Effector memory CD8-positive, alpha-beta T cell (primary cell): ENCODE measurements at regions not wholly inside any gene's neighbourhood (a gene's known extent, or its start where the extent isn't known, plus 50 kb on each side); places are given as distances from the start of the nearest gene placed in this dataset.
"Not testable (repeated sequence)": the region's sequence is repeated elsewhere in the genome, so short reads cannot be mapped to it uniquely, and the experiment has no call there.

Source experiments
- ATAC-seq: fragments of 150-1000 bp; cut with Tn5 transposase; replicated peaks from 2 replicates; pipeline ENCODE4 v1.10.0; 2021; ENCODE audit warnings: mild to moderate bottlenecking, moderate library complexity
- DNase-seq, 3 experiments: peaks; one replicate each; pipeline ENCODE4 v3.0.0; 2021
- H3K27ac Mint-ChIP-seq, 2 donors: one replicate each; pipeline ENCODE4 v1.8.0; 2022; ENCODE audit warnings: mild to moderate bottlenecking in 2 of 2, mixed read lengths in 2 of 2, moderate library complexity in 2 of 2
- H3K27me3 Mint-ChIP-seq, 2 donors: one replicate each; pipeline ENCODE4 v1.8.0; 2022; ENCODE audit warnings: mixed read lengths in 2 of 2
- H3K36me3 Mint-ChIP-seq: one replicate; pipeline ENCODE4 v1.8.0; 2022; ENCODE audit warnings: mild to moderate bottlenecking, moderate library complexity, mixed read lengths; ENCODE audit not compliant: insufficient read depth
- H3K4me1 Mint-ChIP-seq, 2 donors: one replicate each; pipeline ENCODE4 v1.8.0; 2022; ENCODE audit warnings: low read depth in 2 of 2, mixed read lengths in 2 of 2
- H3K4me3 Mint-ChIP-seq, 2 donors: one replicate each; pipeline ENCODE4 v1.8.0; 2022; ENCODE audit warnings: mild to moderate bottlenecking in 2 of 2, mixed read lengths in 2 of 2, moderate library complexity in 2 of 2
- H3K9me3 Mint-ChIP-seq, 2 donors: one replicate each; pipeline ENCODE4 v1.8.0; 2022; ENCODE audit warnings: mixed read lengths in 2 of 2

DNA sequence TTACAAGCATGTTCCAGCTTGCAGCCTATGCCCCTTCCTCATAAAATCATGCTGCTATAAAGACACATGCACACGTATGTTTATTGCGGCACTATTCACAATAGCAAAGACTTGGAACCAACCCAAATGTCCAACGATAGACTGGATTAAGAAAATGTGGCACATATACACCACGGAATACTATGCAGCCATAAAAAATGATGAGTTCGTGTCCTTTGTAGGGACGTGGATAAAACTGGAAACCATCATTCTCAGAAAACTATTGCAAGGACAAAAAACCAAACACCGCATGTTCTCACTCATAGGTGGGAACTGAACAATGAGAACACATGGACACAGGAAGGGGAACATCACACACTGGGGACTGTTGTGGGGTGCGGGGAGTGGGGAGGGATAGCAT, 75.3 kb upstream of the ZNF746 start:
- peaks cover 9 to 13% of the 10 kb centered on the region in 2 donors for H3K9me3 Mint-ChIP-seq
- not testable (repeated sequence) for H3K36me3 Mint-ChIP-seq

DNA sequence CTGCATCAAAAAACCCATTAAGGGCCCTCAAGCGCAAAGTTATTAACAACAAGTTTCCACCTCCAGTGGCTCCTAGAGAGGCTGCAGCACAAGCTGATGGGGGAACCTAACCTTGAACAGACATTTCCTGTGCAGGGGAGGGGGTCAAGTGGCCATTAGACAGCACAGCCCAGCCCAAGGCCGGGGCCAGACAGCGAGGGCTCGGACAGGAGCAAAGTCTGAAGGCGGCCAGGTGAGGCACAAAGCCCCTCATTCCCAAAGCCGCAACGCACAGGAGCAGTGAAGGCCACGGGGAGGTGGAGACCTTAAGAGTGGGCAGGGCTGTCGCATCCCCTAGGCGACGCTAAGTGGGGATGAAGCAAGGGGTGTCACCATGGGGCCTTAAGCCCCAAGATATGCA, 73.2 kb upstream of the ZNF746 start:
- no peak overlapping the region for H3K4me3 Mint-ChIP-seq
- H3K36me3 Mint-ChIP-seq = peaks cover 2% of the 10 kb centered on the region
- peaks cover 8 to 38% of the 10 kb centered on the region in 2 donors for H3K4me1 Mint-ChIP-seq
- peaks cover 9 to 11% of the 10 kb centered on the region in 2 donors for H3K9me3 Mint-ChIP-seq
- ATAC-seq = no peak
- no peak overlapping the region for H3K27ac Mint-ChIP-seq
- H3K27me3 Mint-ChIP-seq = no peaks in the 10 kb centered on the region
- no peak for DNase-seq

More for the DNA sequence above, 75.3 kb upstream of the ZNF746 start:
- H3K27me3 Mint-ChIP-seq, DNase-seq, ATAC-seq, H3K27ac Mint-ChIP-seq, H3K4me3 Mint-ChIP-seq: not testable (repeated sequence)
- H3K4me1 Mint-ChIP-seq = peaks cover 2 to 25% of the 10 kb centered on the region in 2 donors

DNA sequence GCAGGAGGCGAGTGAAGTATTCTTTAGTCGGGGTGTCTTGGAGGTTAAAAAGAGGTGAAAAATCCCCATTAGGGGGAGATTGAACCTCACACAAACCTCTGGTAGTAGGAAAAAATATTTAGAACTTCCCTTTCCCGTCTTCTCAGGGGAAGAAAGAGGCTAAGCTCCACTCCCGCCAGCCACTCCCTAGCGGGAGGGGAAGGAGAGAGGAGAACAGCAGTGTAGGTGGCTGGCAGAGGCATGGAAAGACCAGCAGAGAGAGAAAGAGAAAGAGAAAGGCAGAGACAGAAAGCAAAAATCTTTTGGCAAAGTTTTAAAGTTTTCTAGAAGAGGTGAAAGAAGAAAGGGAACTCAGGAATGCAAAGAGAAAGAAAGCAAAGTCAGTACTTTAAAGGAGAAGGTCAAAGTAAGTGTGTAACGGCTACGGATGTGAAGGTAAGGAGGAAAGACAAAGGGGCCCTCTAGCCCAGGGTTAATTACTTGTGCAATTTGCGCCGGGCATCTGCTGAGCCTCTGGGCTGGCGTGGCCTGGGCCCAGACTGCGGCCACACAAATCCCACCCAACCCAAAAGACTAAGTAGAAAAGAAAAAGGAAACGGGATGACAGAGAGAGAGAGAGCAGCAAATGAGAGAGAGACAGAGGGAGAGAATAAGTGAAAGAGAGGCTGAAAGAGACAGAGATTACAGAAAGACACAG, 72.3 kb upstream of the ZNF746 start:
- Mint-ChIP-seq H3K36me3 (peaks cover 2% of the 10 kb centered on the region), H3K4me1 (peaks cover 13 to 44% of the 10 kb centered on the region in 2 donors), H3K9me3 (peaks cover 9 to 11% of the 10 kb centered on the region in 2 donors), H3K27me3 (no peaks in the 10 kb centered on the region), H3K27ac (no peak overlapping the region), H3K4me3 (no peak overlapping the region)
- ATAC-seq = no peak
- DNase-seq = no peak

DNA sequence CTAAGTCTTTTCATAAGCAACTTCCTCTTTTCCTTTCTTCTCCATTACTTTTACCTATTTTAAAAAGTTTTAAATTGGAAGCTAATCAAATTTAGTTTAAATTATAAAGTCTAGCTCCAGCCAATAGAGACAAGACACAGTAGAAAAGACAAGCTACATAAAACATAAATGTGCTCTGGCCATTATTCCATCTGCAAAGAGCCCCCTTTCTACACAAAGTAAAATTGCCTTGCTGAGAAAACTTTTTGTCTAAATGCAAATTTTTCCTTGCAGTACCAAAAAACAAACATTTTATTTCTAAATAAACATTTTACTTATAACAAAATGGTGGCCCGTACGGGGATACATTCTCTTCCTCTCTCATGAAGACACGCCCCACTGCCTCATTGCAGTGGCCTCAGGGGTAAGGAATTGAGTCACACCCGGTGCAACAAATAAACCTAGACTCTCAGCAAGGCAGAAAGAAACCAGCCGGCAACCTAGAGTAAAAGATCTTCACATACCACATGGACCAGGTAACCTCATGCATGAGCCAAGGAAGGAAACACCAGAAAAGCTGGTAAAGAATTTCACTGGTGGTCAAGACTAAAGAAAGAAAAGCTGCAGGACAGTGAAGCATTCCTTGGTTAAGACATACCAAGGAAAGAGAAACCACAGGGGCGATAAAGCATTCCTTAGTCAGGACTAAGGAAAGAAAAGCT, 71.6 kb upstream of the ZNF746 start:
- Mint-ChIP-seq H3K4me3 (no peak overlapping the region), H3K9me3 (peaks cover 9 to 11% of the 10 kb centered on the region in 2 donors), H3K27ac (no peak overlapping the region), H3K27me3 (no peaks in the 10 kb centered on the region), H3K36me3 (peaks cover 2% of the 10 kb centered on the region), H3K4me1 (peaks cover 13 to 44% of the 10 kb centered on the region in 2 donors)
- no peak for ATAC-seq
- no peak for DNase-seq

DNA sequence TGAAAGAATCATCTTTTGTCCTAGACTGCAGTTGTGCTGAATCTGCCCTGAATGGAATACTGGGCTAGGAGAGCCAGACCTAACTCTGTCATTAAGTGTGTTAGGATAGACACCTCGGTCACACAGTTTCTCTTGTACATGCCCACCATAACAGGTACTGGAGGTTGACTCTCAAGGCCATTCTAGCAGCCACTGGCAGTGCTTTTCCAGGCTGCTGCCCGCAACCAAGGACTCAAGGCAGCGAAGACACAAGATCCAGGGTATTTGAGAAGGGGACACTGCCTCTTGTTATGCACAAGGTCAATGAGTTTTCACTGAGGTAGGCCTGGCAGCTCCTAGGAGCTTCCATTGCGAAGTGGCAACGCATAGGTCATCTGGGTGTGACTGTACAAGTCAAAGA, 70.6 kb upstream of the ZNF746 start:
- Mint-ChIP-seq H3K4me1 (peaks cover 13 to 50% of the 10 kb centered on the region in 2 donors), H3K36me3 (peaks cover 2% of the 10 kb centered on the region), H3K4me3 (no peak overlapping the region), H3K27ac (no peak overlapping the region), H3K27me3 (no peaks in the 10 kb centered on the region), H3K9me3 (peaks cover 9 to 10% of the 10 kb centered on the region in 2 donors)
- ATAC-seq (no peak), DNase-seq (no peak)

DNA sequence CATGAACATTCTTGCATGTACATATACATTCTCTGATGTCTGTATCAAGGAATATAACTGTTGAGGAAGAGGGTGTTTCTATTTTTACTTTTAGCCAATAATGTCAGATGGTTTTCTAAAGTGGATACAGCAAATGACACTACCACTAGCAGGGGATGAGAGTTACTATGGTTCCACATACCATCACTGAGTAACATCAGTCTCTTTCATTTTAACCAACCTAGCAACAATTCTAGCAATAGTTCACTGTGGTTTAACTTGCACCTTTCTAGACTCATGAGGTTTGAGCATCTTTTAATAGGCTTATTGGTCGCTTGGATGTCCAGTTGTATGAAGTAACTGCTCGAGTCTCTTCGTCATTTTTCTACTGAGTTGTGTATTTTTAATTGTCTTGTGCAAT, 68.5 kb upstream of the ZNF746 start:
- H3K27me3 Mint-ChIP-seq = no peaks in the 10 kb centered on the region
- peaks cover 2% of the 10 kb centered on the region for H3K36me3 Mint-ChIP-seq
- no peak overlapping the region for H3K4me3 Mint-ChIP-seq
- DNase-seq = no peak
- peak overlapping the region in 1 of 2 donors; percentile 30 for H3K27ac Mint-ChIP-seq
- H3K4me1 Mint-ChIP-seq = peaks cover 11 to 47% of the 10 kb centered on the region in 2 donors
- ATAC-seq = peak; percentile 33
- H3K9me3 Mint-ChIP-seq = peaks cover 9 to 10% of the 10 kb centered on the region in 2 donors

DNA sequence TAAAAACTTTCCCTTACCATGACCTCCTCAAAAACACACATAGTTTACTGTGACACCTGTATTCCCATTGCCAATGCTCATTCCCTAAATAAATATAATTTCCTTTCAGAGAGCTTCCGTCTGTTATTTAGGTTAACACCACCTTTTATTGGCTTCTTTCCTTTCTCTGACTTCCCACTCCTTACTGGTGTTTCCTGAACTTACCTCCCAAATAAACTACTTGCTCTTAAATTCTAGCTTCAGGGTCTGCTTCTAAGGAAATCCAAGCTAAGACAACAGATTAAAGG, 67.4 kb upstream of the ZNF746 start:
- DNase-seq (no peak), ATAC-seq (no peak)
- Mint-ChIP-seq H3K4me1 (peaks cover 14 to 44% of the 10 kb centered on the region in 2 donors), H3K27me3 (no peaks in the 10 kb centered on the region), H3K36me3 (peaks cover 2% of the 10 kb centered on the region), H3K4me3 (no peak overlapping the region), H3K9me3 (peaks cover 7 to 8% of the 10 kb centered on the region in 2 donors), H3K27ac (peak overlapping the region in 1 of 2 donors; percentile 30)

DNA sequence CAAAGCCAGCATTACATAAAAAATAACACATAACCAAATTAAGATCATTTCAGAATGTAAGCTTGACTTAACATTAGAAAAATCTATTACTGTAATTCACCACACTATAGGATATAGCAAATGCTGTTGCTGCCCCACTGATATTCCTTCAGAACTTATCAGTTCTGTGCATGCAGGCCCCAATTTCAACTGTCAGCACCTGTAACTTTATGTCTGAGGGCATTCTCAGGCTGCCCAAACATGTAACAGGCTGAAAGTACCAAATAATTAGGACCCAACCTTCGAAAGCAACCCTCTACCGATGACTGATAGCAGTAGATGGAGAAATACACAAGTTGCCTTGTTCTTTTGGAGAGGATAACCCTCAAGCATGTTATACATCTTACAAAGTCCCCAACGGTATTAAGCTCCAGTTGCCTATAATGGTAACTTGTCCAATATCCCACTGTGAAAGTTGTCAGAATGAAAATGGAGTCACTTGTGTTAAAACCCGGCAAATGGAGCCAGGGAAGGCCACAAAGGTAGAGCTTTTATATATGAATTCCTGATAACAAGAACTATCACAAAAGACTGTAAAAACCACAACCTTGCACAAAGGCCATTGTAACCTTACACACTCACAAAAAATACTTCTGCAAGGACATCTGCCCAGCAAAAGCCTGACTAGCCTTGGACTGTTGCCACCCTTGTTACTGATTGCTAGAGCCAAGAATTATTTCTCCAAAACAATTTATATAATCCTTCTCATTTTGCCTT, 66.9 kb upstream of the ZNF746 start:
- no peaks in the 10 kb centered on the region for H3K27me3 Mint-ChIP-seq
- ATAC-seq (no peak), DNase-seq (no peak)
- H3K27ac Mint-ChIP-seq = peak overlapping the region in 1 of 2 donors; percentile 30
- no peak overlapping the region for H3K4me3 Mint-ChIP-seq
- H3K4me1 Mint-ChIP-seq = peaks cover 15 to 43% of the 10 kb centered on the region in 2 donors
- peaks cover 2 to 4% of the 10 kb centered on the region in 2 donors for H3K9me3 Mint-ChIP-seq
- peaks cover 2% of the 10 kb centered on the region for H3K36me3 Mint-ChIP-seq

DNA sequence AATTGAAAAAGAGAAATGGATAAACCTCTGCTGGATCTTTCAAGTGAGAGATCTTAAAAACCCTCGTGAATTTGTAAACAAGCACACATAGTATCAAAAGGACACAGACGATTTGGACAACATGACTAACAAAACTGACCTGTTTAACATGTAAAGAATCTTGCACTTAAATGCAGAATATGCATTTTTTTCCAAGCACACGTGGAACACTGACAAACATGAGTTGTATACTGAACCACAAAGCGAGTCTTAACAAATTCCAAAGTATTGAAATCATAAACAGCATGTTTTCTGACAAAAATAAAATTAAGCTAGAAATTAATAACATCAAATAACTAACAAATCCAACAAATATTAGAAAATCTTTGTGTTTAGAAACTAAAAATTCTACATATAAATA, 65.0 kb upstream of the ZNF746 start:
- peaks cover 10% of the 10 kb centered on the region for H3K36me3 Mint-ChIP-seq
- DNase-seq (no peak), ATAC-seq (no peak)
- no peak overlapping the region for H3K4me3 Mint-ChIP-seq
- H3K9me3 Mint-ChIP-seq = no peaks in the 10 kb centered on the region
- no peaks in the 10 kb centered on the region for H3K27me3 Mint-ChIP-seq
- peak overlapping the region in 1 of 2 donors; percentile 83 for H3K27ac Mint-ChIP-seq
- H3K4me1 Mint-ChIP-seq = peaks cover 15 to 45% of the 10 kb centered on the region in 2 donors

DNA sequence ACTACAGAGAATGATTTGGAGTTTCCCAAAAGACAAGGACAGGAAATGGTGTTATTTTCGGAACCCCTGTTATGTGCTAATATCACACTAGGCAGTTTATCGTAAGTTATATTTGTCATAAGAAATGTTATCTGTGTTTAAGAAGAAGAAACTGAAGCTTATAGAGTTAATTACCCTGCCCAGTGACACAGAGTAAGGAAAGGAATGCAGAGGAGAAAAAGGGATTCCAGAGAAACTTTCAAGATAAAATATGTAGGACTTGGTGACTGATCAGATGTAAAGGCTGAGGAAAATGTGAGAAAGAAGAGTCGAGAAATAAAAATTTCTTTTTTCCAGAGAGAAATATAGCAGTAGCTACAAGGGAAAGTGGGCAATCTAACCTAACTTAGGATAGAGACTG, 63.5 kb upstream of the ZNF746 start:
- no peaks in the 10 kb centered on the region for H3K9me3 Mint-ChIP-seq
- peaks cover 12 to 35% of the 10 kb centered on the region in 2 donors for H3K4me1 Mint-ChIP-seq
- ATAC-seq (no peak), DNase-seq (no peak)
- no peaks in the 10 kb centered on the region for H3K27me3 Mint-ChIP-seq
- no peak overlapping the region for H3K4me3 Mint-ChIP-seq
- peak overlapping the region in 1 of 2 donors; percentile 41 for H3K27ac Mint-ChIP-seq
- peaks cover 15% of the 10 kb centered on the region for H3K36me3 Mint-ChIP-seq

DNA sequence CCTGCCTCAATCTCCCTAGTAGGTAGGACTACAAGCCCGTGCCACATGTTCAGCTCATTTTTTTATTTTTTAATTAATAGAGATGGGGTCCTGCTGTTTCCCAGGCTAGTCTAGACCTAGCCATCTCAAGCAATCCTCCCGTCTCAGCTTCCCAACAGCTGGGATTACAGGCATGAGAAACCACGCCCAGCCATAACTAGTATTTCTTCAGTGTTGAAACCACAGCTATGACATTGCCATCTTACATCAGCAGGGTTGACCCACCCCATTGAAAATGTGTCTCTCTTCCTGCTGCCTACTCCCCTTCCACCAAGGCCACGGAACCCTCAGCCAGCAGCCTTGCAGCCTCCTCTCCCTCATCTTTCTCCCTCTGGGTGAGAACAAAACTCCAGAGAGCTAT, 62.1 kb upstream of the ZNF746 start:
- Mint-ChIP-seq H3K9me3 (no peaks in the 10 kb centered on the region), H3K36me3 (peaks cover 16% of the 10 kb centered on the region), H3K4me1 (peaks cover 5 to 26% of the 10 kb centered on the region in 2 donors), H3K4me3 (no peak overlapping the region), H3K27me3 (no peaks in the 10 kb centered on the region), H3K27ac (peak overlapping the region in 1 of 2 donors; percentile 9)
- DNase-seq (no peak), ATAC-seq (no peak)

DNA sequence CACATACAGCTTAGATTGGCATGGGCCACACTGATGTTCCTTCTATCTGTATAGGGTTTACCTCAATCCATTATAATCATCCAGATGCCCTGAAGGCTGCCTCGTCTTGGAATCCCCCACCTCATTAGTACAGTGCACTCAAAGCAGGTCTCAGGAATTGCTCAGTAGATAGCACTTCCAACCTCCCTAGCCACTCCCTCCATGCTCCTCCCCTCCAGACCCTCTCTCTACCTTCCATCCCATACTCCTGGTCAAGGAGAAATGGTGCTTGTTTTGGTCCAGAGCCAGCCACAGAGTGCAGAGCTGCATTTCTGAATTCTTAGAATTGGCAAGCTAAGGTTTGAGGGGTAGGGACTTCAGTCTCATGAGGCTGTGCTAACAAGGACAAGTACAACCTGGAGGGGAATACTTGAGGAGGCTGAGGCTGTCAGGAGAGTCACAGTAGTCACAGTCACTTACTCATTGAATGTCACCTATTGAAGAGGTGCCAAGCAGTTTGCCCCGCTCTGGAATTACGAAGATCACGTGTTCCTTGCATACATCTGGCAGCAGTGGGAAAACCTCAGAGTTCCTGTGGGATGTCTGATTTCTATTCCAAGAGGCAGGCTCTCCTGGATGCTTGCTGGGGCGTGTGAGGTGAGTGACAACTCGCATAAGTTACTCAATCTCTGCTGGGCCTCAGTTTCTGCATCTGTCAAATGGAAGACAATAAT, 60.7 kb upstream of the ZNF746 start:
- Mint-ChIP-seq H3K36me3 (peaks cover 21% of the 10 kb centered on the region), H3K4me3 (no peak overlapping the region), H3K27ac (no peak overlapping the region), H3K9me3 (no peaks in the 10 kb centered on the region), H3K27me3 (no peaks in the 10 kb centered on the region), H3K4me1 (peaks cover 5 to 20% of the 10 kb centered on the region in 2 donors)
- ATAC-seq (no peak), DNase-seq (no peak)

DNA sequence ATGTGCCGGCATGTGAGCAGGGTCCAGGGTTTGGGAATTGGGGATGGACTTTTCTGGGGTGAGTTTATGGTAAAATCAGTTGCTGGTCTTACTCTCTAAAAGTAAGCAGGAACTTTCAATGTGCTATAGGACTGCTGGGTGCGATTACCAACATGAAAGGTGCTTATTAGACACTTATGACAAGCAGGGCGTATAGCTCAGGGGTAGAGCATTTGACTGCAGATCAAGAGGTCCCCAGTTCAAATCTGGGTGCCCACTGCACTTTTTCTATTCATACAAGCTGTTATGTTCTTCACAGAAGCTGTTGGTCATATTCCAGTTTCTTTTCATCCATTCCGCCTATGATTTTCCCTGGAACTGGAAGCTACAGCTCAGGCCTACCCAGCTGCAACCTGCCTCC, 58.9 kb upstream of the ZNF746 start:
- not testable (repeated sequence) for H3K4me3 Mint-ChIP-seq, H3K9me3 Mint-ChIP-seq, DNase-seq, H3K27me3 Mint-ChIP-seq, ATAC-seq, H3K27ac Mint-ChIP-seq
- peaks cover 28% of the 10 kb centered on the region for H3K36me3 Mint-ChIP-seq
- peaks cover 5 to 10% of the 10 kb centered on the region in 2 donors for H3K4me1 Mint-ChIP-seq
